Activated CD4-positive, alpha-beta T cell treated with anti-CD3 and anti-CD28 coated beads, Interleukin-2, Interleukin-4, amounts not matched to agents 100 ng/mL and 50 ng/mL, durations not matched to agents 16 hours and 8 hours (primary cell): ENCODE measurements at regions not wholly inside any gene's neighbourhood (a gene's known extent, or its start where the extent isn't known, plus 50 kb on each side); places are given as distances from the start of the nearest gene placed in this dataset.

Source experiments
- DNase-seq: peaks from one replicate; pipeline ENCODE4 v3.0.0-alpha.2; 2020; ENCODE audit warnings: low spot score

GRCh38 chr1:93815366-93816110, 63.5 kb downstream of the DNTTIP2 start:
- DNase-seq: no peak

- no peak for DNase-seq
Observed at GRCh38 chr1:93814795-93815340, 64.1 kb downstream of the DNTTIP2 start.

- peak; percentile 70 for DNase-seq
Observed at GRCh38 chr1:93814059-93814794, 64.8 kb downstream of the DNTTIP2 start.

- no peak for DNase-seq
Observed at GRCh38 chr1:93813076-93813475, 65.9 kb downstream of the DNTTIP2 start.

- DNase-seq: no peak
Observed at GRCh38 chr1:93811326-93812065, 67.5 kb downstream of the DNTTIP2 start.

- no peak for DNase-seq
Observed at GRCh38 chr1:93810316-93810715, 68.7 kb downstream of the DNTTIP2 start.

GRCh38 chr1:93808871-93809270, 70.1 kb downstream of the DNTTIP2 start:
- DNase-seq: no peak

- DNase-seq: no peak
Observed at GRCh38 chr1:93807311-93807930, 71.6 kb downstream of the DNTTIP2 start.

GRCh38 chr1:93805027-93805610, 73.9 kb downstream of the DNTTIP2 start:
- DNase-seq: no peak

GRCh38 chr1:93804412-93804811, 74.6 kb downstream of the DNTTIP2 start:
- no peak for DNase-seq

- no peak for DNase-seq
Observed at GRCh38 chr1:93801471-93801870, 77.5 kb downstream of the DNTTIP2 start.

- DNase-seq: no peak
Observed at GRCh38 chr1:93800856-93801255, 78.2 kb downstream of the DNTTIP2 start.

GRCh38 chr1:93798291-93798690, 80.7 kb downstream of the DNTTIP2 start:
- no peak for DNase-seq

- DNase-seq: no peak
Observed at GRCh38 chr1:93784538-93784937, 94.5 kb downstream of the DNTTIP2 start.

- no peak for DNase-seq
Observed at GRCh38 chr1:93783876-93784275, 95.1 kb downstream of the DNTTIP2 start.

GRCh38 chr1:93779540-93780165, 98.0 kb upstream of the BCAR3 start:
- no peak for DNase-seq

- DNase-seq: no peak
Observed at GRCh38 chr1:93778457-93778856, 96.8 kb upstream of the BCAR3 start.

- no peak for DNase-seq
Observed at GRCh38 chr1:93777255-93777654, 95.6 kb upstream of the BCAR3 start.

- DNase-seq: no peak
Observed at GRCh38 chr1:93776728-93777127, 95.1 kb upstream of the BCAR3 start.

GRCh38 chr1:93775224-93775623, 93.6 kb upstream of the BCAR3 start:
- DNase-seq: no peak

- no peak for DNase-seq
Observed at GRCh38 chr1:93774707-93775106, 93.1 kb upstream of the BCAR3 start.
